ENCODE measurements at regions not wholly inside any gene's neighbourhood (a gene's known extent, or its start where the extent isn't known, plus 50 kb on each side); places are given as distances from the start of the nearest gene placed in this dataset.

DNA sequence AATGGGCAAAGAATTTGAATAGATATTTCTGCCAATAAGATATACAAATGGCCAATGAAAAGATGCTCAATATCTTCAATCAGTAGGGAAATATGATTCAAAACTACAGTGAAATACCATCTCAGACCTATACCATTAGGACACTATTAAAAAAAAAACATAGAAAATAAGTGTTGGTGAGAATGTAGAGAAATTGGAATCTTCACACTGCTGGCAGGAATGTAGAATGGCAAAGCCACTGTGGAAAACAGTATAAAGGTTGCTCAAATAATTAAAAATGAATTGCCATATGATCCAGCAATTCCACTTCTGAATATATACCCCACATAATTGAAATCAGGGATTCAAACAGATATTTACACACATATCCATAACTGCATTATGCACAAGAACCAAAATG lies 88.1 kb upstream of the STARD13 start:
- TF ChIP-seq CTCF (IDR thresholded peaks at IDR 0.05) = no peak
- Histone ChIP-seq H3K4me1 (ENCODE audit: control insufficient read depth in 1 of 2, insufficient read depth in 1 of 2, low read depth in 1 of 2, low read length in 1 of 2) (no peaks in the 10 kb centered on the region), H3K4me3 (ENCODE audit: low read depth in 1 of 2, low read length in 1 of 2) (no peak overlapping the region), H3K36me3 (no peaks in the 10 kb centered on the region), H3K27me3 (no peaks in the 10 kb centered on the region), H3K9me3 (peaks cover 11% of the 10 kb centered on the region), H3K27ac (no peak overlapping the region)

GRCh38 chr13:33375421-33375820 lies 89.9 kb upstream of the STARD13 start:
- no peak for TF ChIP-seq CTCF (IDR thresholded peaks at IDR 0.05)

DNA sequence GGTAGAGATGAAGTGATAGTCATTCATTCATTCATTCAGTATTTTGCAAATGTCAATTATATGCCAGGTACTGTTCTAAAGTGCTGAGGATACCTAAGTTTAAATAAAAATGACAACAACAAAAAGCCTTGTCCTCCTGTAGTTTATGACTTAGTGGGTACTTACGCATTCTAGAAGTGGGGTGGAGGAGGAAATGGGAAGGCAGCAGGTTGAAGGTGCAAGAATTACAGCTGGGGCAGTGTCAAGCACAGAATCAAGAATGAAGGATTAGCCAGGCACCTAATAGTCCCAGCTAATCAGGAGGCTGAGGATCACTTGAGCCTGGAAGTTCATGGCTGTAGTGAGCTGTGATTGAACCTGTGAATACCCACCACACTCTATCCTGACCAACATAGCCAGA lies 90.7 kb upstream of the STARD13 start:
- Histone ChIP-seq H3K4me1 (ENCODE audit: control insufficient read depth in 1 of 2, insufficient read depth in 1 of 2, low read depth in 1 of 2, low read length in 1 of 2) (no peaks in the 10 kb centered on the region), H3K36me3 (no peaks in the 10 kb centered on the region), H3K9me3 (peaks cover 11% of the 10 kb centered on the region), H3K4me3 (ENCODE audit: low read depth in 1 of 2, low read length in 1 of 2) (no peak overlapping the region), H3K27me3 (no peaks in the 10 kb centered on the region), H3K27ac (no peak overlapping the region)
- no peak for TF ChIP-seq CTCF (IDR thresholded peaks at IDR 0.05)

More at GRCh38 chr13:33375421-33375820, 89.9 kb upstream of the STARD13 start:
- H3K9me3 ChIP-seq = peaks cover 11% of the 10 kb centered on the region
- H3K4me1 ChIP-seq (ENCODE audit: control insufficient read depth in 1 of 2, insufficient read depth in 1 of 2, low read depth in 1 of 2, low read length in 1 of 2) = no peaks in the 10 kb centered on the region
- no peak overlapping the region for H3K4me3 ChIP-seq (ENCODE audit: low read depth in 1 of 2, low read length in 1 of 2)
- no peaks in the 10 kb centered on the region for H3K27me3 ChIP-seq
- no peak overlapping the region for H3K27ac ChIP-seq
- no peaks in the 10 kb centered on the region for H3K36me3 ChIP-seq

GRCh38 chr13:33377411-33377810 lies 91.9 kb upstream of the STARD13 start:
- no peak overlapping the region for H3K4me3 ChIP-seq (ENCODE audit: low read depth in 1 of 2, low read length in 1 of 2)
- no peak for TF ChIP-seq CTCF (IDR thresholded peaks at IDR 0.05)
- no peaks in the 10 kb centered on the region for H3K27me3 ChIP-seq
- H3K4me1 ChIP-seq (ENCODE audit: control insufficient read depth in 1 of 2, insufficient read depth in 1 of 2, low read depth in 1 of 2, low read length in 1 of 2) = no peaks in the 10 kb centered on the region
- H3K9me3 ChIP-seq = peaks cover 11% of the 10 kb centered on the region
- H3K27ac ChIP-seq = no peak overlapping the region
- no peaks in the 10 kb centered on the region for H3K36me3 ChIP-seq

GRCh38 chr13:33377825-33378224 lies 92.3 kb upstream of the STARD13 start:
- Histone ChIP-seq H3K9me3 (peaks cover 11% of the 10 kb centered on the region), H3K27me3 (no peaks in the 10 kb centered on the region), H3K4me3 (ENCODE audit: low read depth in 1 of 2, low read length in 1 of 2) (no peak overlapping the region), H3K27ac (no peak overlapping the region), H3K36me3 (no peaks in the 10 kb centered on the region), H3K4me1 (ENCODE audit: control insufficient read depth in 1 of 2, insufficient read depth in 1 of 2, low read depth in 1 of 2, low read length in 1 of 2) (no peaks in the 10 kb centered on the region)
- TF ChIP-seq CTCF (IDR thresholded peaks at IDR 0.05) = no peak

DNA sequence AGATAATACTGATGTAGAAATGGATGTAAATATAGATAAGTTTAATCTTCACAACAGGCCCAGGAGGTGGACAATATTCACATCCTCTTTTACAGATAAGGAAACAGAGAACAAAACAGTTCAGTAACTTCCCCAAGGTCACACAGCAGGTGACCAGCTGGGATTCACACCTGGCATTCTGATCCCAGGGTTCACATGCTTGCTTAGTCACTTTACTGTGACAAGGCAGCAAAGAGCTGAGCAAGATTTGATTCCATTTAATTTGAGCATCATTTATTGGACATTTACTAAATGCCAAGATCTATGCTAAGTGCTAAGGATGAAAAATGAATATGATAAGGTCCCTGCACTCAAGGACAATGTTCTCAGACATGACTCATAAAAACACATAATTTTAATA lies 94.1 kb upstream of the STARD13 start:
- Histone ChIP-seq H3K36me3 (no peaks in the 10 kb centered on the region), H3K27ac (no peak overlapping the region), H3K9me3 (peaks cover 11% of the 10 kb centered on the region), H3K27me3 (no peaks in the 10 kb centered on the region), H3K4me1 (ENCODE audit: control insufficient read depth in 1 of 2, insufficient read depth in 1 of 2, low read depth in 1 of 2, low read length in 1 of 2) (no peaks in the 10 kb centered on the region), H3K4me3 (ENCODE audit: low read depth in 1 of 2, low read length in 1 of 2) (no peak overlapping the region)
- TF ChIP-seq CTCF (IDR thresholded peaks at IDR 0.05) = no peak

All from neutrophil (primary cell).